OCI-LY7 (cell line): ENCODE measurements at regions not wholly inside any gene's neighbourhood (a gene's known extent, or its start where the extent isn't known, plus 50 kb on each side); places are given as distances from the start of the nearest gene placed in this dataset.

Experiments
- CTCF ChIP-seq: fragments of 200-600 bp; sonication (generic); conservative IDR thresholded peaks from 2 replicates; pipeline ENCODE4 v1.5.1; 2014; ENCODE audit warnings: mild to moderate bottlenecking, antibody characterized with exemption, low read length, moderate library complexity, mixed read lengths
- EZH2phosphoT487 ChIP-seq: fragments of 200-600 bp; sonication (generic); IDR thresholded peaks from 2 replicates; pipeline ENCODE4 v1.6.1; 2018; ENCODE audit warnings: low read depth, borderline replicate concordance, mild to moderate bottlenecking, mixed run types, antibody characterized with exemption, low read length, moderate library complexity, mixed read lengths

- TF ChIP-seq CTCF (no peak), EZH2phosphoT487 (no peak)
Observed at GRCh38 chr2:567496-567864, 109.7 kb downstream of the TMEM18 start.
